Keratinocyte (primary cell): ENCODE measurements at regions not wholly inside any gene's neighbourhood (a gene's known extent, or its start where the extent isn't known, plus 50 kb on each side); places are given as distances from the start of the nearest gene placed in this dataset.

Experiments used
- DNase-seq: peaks from one replicate; pipeline ENCODE4 v3.0.0-alpha.2; 2011; ENCODE audit warnings: low read depth, missing footprints, low spot score
- FAIRE-seq: peaks from 2 replicates; lab custom pipeline; 2011; peaks lifted over from hg19 to GRCh38; lab: Jason Lieb, UNC
- H2AFZ ChIP-seq: 2 replicates; pipeline ENCODE4 v1.6.0; 2012; ENCODE audit warnings: low read length, control low read depth, inconsistent platforms; ENCODE audit not compliant: control insufficient read depth
- H3K27ac ChIP-seq: 2 replicates; pipeline ENCODE4 v1.5.1; 2011; ENCODE audit warnings: low read length; ENCODE audit not compliant: control insufficient read depth, insufficient read depth
- H3K27me3 ChIP-seq: 3 replicates; pipeline ENCODE4 v1.6.0; 2011; ENCODE audit warnings: low read length; ENCODE audit not compliant: control insufficient read depth, insufficient read depth; ENCODE audit errors: extremely low read depth
- H3K36me3 ChIP-seq, 2 experiments: 2 replicates in 1 of 2; 3 replicates in 1 of 2; pipeline ENCODE4 v1.5.1; 2011; ENCODE audit warnings: low read length in 2 of 2, mild to moderate bottlenecking in 1 of 2; ENCODE audit not compliant: control insufficient read depth in 2 of 2, insufficient read depth in 2 of 2; ENCODE audit errors: extremely low read depth in 1 of 2
- H3K4me1 ChIP-seq: 3 replicates; pipeline ENCODE4 v1.5.1; 2011; ENCODE audit warnings: low read length; ENCODE audit not compliant: control insufficient read depth, insufficient read depth; ENCODE audit errors: extremely low read depth
- H3K4me2 ChIP-seq: 3 replicates; pipeline ENCODE4 v1.6.0; 2011; ENCODE audit warnings: low read depth, low read length; ENCODE audit not compliant: control insufficient read depth, insufficient read depth; ENCODE audit errors: extremely low read depth
- H3K4me3 ChIP-seq, 3 experiments: fragments of 200-600 bp in 1 of 3; sonication (generic) in 1 of 3; 2 replicates in 2 of 3; 3 replicates in 1 of 3; pipeline ENCODE4 v1.5.1; 2011 to 2016; ENCODE audit warnings: low read length in 3 of 3, mild to moderate bottlenecking in 3 of 3, control low read depth in 2 of 3, inconsistent platforms in 1 of 3, low read depth in 1 of 3, mixed read lengths in 1 of 3, mixed run types in 1 of 3, moderate library complexity in 1 of 3; ENCODE audit not compliant: control insufficient read depth in 2 of 3, insufficient read depth in 2 of 3; ENCODE audit errors: extremely low read depth in 1 of 3
- H3K79me2 ChIP-seq: 2 replicates; pipeline ENCODE4 v1.6.0; 2012; ENCODE audit warnings: low read length; ENCODE audit not compliant: control insufficient read depth, insufficient read depth
- H3K9ac ChIP-seq: 3 replicates; pipeline ENCODE4 v1.6.0; 2011; ENCODE audit warnings: low read length; ENCODE audit not compliant: control insufficient read depth, insufficient read depth; ENCODE audit errors: extremely low read depth
- H3K9me1 ChIP-seq: 3 replicates; pipeline ENCODE4 v1.6.0; 2011; ENCODE audit warnings: low read length; ENCODE audit not compliant: control insufficient read depth, insufficient read depth; ENCODE audit errors: extremely low read depth
- H3K9me3 ChIP-seq: 2 replicates; pipeline ENCODE4 v1.5.1; 2012; ENCODE audit warnings: low read depth, low read length; ENCODE audit not compliant: control insufficient read depth
- H4K20me1 ChIP-seq: 3 replicates; pipeline ENCODE4 v1.6.0; 2011; ENCODE audit warnings: low read length; ENCODE audit not compliant: control insufficient read depth, insufficient read depth; ENCODE audit errors: extremely low read depth
- CTCF ChIP-seq, 3 experiments: IDR thresholded peaks in 1 of 3; conservative IDR thresholded peaks in 1 of 3; optimal IDR thresholded peaks in 1 of 3; 2 replicates in 2 of 3; 3 replicates in 1 of 3; pipeline versions ENCODE3 to v1.5.1; 2011; ENCODE audit warnings: low read length in 3 of 3, mild to moderate bottlenecking in 3 of 3, moderate library complexity in 2 of 3, control low read depth in 1 of 3, inconsistent platforms in 1 of 3; ENCODE audit not compliant: insufficient read depth in 2 of 3; ENCODE audit errors: extremely low read depth in 1 of 3
- EZH2 ChIP-seq: IDR thresholded peaks from one replicate; pipeline ENCODE4 v1.6.1; 2012; ENCODE audit warnings: inconsistent platforms, mild to moderate bottlenecking, low read length, moderate library complexity
- dilution Hi-C: fragments of 300-500 bp; cut with MboI; formaldehyde crosslinking; loops from one replicate; pipeline ENCODE4 v1.7.0; 2020; ENCODE audit warnings: low sequenced_read_pairs; ENCODE audit not compliant: extremely low pct_ligation_motif_present

- Histone ChIP-seq H3K4me3 (no peak overlapping the region), H4K20me1 (no peaks in the 10 kb centered on the region), H3K9me3 (no peaks in the 10 kb centered on the region), H3K27me3 (peaks cover 9% of the 10 kb centered on the region), H3K9me1 (no peaks in the 10 kb centered on the region), H3K79me2 (no peaks in the 10 kb centered on the region), H2AFZ (no peak overlapping the region), H3K9ac (no peak overlapping the region), H3K4me2 (no peak overlapping the region), H3K4me1 (peaks cover 22% of the 10 kb centered on the region), H3K27ac (no peak overlapping the region), H3K36me3 (no peaks in the 10 kb centered on the region)
- no peak for TF ChIP-seq EZH2
- TF ChIP-seq CTCF (optimal IDR thresholded peaks at IDR 0.05 in 1 of 3, IDR thresholded peaks at IDR 0.05 in 1 of 3, conservative IDR thresholded peaks at IDR 0.05 in 1 of 3; ENCODE audit: extremely low read depth in 1 of 3, insufficient read depth in 2 of 3, low read length in 3 of 3) = no peak
- FAIRE-seq = no peak
- dilution Hi-C loops = no loop called here
- no peak for DNase-seq
These were observed 183.9 kb downstream of the SHQ1 start for GRCh38 chr3:72664184-72664975.

- no peak overlapping the region for H3K4me3 ChIP-seq
- no peak overlapping the region for H3K4me2 ChIP-seq
- H3K9ac ChIP-seq = no peak overlapping the region
- no peaks in the 10 kb centered on the region for H3K79me2 ChIP-seq
- dilution Hi-C loops = no loop called here
- no peaks in the 10 kb centered on the region for H3K9me1 ChIP-seq
- no peak for FAIRE-seq
- no peaks in the 10 kb centered on the region for H3K36me3 ChIP-seq
- peaks cover 6% of the 10 kb centered on the region for H3K27me3 ChIP-seq
- H3K27ac ChIP-seq = no peak overlapping the region
- no peaks in the 10 kb centered on the region for H4K20me1 ChIP-seq
- TF ChIP-seq CTCF (optimal IDR thresholded peaks at IDR 0.05 in 1 of 3, IDR thresholded peaks at IDR 0.05 in 1 of 3, conservative IDR thresholded peaks at IDR 0.05 in 1 of 3; ENCODE audit: extremely low read depth in 1 of 3, insufficient read depth in 2 of 3, low read length in 3 of 3) (no peak), EZH2 (no peak)
- peaks cover 29% of the 10 kb centered on the region for H3K4me1 ChIP-seq
- no peak for DNase-seq
- no peak overlapping the region for H2AFZ ChIP-seq
- H3K9me3 ChIP-seq = no peaks in the 10 kb centered on the region
These were observed 184.8 kb downstream of the SHQ1 start for GRCh38 chr3:72663429-72663828.
